Smooth muscle cell (in vitro differentiated cells): ENCODE measurements at regions not wholly inside any gene's neighbourhood (a gene's known extent, or its start where the extent isn't known, plus 50 kb on each side); places are given as distances from the start of the nearest gene placed in this dataset.

ENCODE experiments used
- DNase-seq: peaks from one replicate; lab custom pipeline; 2025; ENCODE audit not compliant: unreplicated experiment; lab: John Stamatoyannopoulos, UW
- H2AFZ ChIP-seq: fragments of 200-600 bp; sonication (generic); 2 replicates; pipeline ENCODE4 v1.6.0; 2016; ENCODE audit warnings: antibody characterized with exemption, low read depth, mild to moderate bottlenecking
- H3F3A ChIP-seq: fragments of 200-600 bp; sonication (generic); 2 replicates; pipeline ENCODE4 v1.6.0; 2017; ENCODE audit warnings: antibody characterized with exemption, low read depth
- H3K27ac ChIP-seq: fragments of 200-600 bp; sonication (generic); 2 replicates; pipeline ENCODE4 v1.5.1; 2016; ENCODE audit warnings: low read depth, mild to moderate bottlenecking
- H3K27me3 ChIP-seq: fragments of 200-600 bp; sonication (generic); 2 replicates; pipeline ENCODE4 v1.6.1; 2016; ENCODE audit warnings: low read depth, mild to moderate bottlenecking
- H3K36me3 ChIP-seq: fragments of 200-600 bp; sonication (generic); 2 replicates; pipeline ENCODE4 v1.5.1; 2016; ENCODE audit warnings: low read depth
- H3K4me1 ChIP-seq: fragments of 200-600 bp; sonication (generic); 2 replicates; pipeline ENCODE4 v1.5.1; 2016; ENCODE audit warnings: low read depth
- H3K4me2 ChIP-seq: fragments of 200-600 bp; sonication (generic); 2 replicates; pipeline ENCODE4 v1.6.0; 2016; ENCODE audit warnings: mild to moderate bottlenecking
- H3K4me3 ChIP-seq: fragments of 200-600 bp; sonication (generic); 2 replicates; pipeline ENCODE4 v1.5.1; 2016; ENCODE audit warnings: mild to moderate bottlenecking
- H3K79me2 ChIP-seq: fragments of 200-600 bp; sonication (generic); 2 replicates; pipeline ENCODE4 v1.6.0; 2016; ENCODE audit warnings: low read depth, mild to moderate bottlenecking
- H3K9ac ChIP-seq: fragments of 200-600 bp; sonication (generic); 2 replicates; pipeline ENCODE4 v1.6.0; 2016; ENCODE audit warnings: low read depth
- H3K9me3 ChIP-seq: fragments of 200-600 bp; sonication (generic); replicated peaks from 2 replicates; pipeline ENCODE4 v1.5.1; 2016; ENCODE audit warnings: low read depth
- H4K20me1 ChIP-seq: fragments of 200-600 bp; sonication (generic); 2 replicates; pipeline ENCODE4 v1.6.0; 2016; ENCODE audit warnings: low read depth
- CTCF ChIP-seq: fragments of 200-600 bp; sonication (generic); IDR thresholded peaks from 2 replicates; pipeline ENCODE4 v1.5.1; 2017; ENCODE audit warnings: borderline replicate concordance, mild to moderate bottlenecking, antibody characterized with exemption; ENCODE audit not compliant: insufficient read depth, poor library complexity, severe bottlenecking
- WGBS: methylation state at CpG from one replicate; pipeline ENCODE4 v1.1.7; 2016; ENCODE audit warnings: low lambda C conversion rate; 5-methylcytosine and 5-hydroxymethylcytosine counted together

GRCh38 chr9:22278426-22278825 is 168.2 kb upstream of the DMRTA1 start:
- Histone ChIP-seq H3K9ac (no peak overlapping the region), H3K4me3 (no peak overlapping the region), H3K4me1 (no peaks in the 10 kb centered on the region), H2AFZ (no peak overlapping the region), H3K27ac (peak overlapping the region; percentile 32), H3F3A (peaks cover 6% of the 10 kb centered on the region), H3K79me2 (no peaks in the 10 kb centered on the region), H3K4me2 (no peak overlapping the region), H3K9me3 (no peaks in the 10 kb centered on the region), H4K20me1 (peaks cover 55% of the 10 kb centered on the region), H3K27me3 (no peaks in the 10 kb centered on the region), H3K36me3 (no peaks in the 10 kb centered on the region)
- no peak for DNase-seq
- TF ChIP-seq CTCF = no peak

- Histone ChIP-seq H3K9me3 (no peaks in the 10 kb centered on the region), H3F3A (peaks cover 6% of the 10 kb centered on the region), H3K9ac (no peak overlapping the region), H3K4me2 (peak overlapping the region; percentile 16), H3K79me2 (no peaks in the 10 kb centered on the region), H3K36me3 (no peaks in the 10 kb centered on the region), H3K27me3 (no peaks in the 10 kb centered on the region), H4K20me1 (peaks cover 55% of the 10 kb centered on the region), H2AFZ (no peak overlapping the region), H3K4me3 (no peak overlapping the region), H3K4me1 (no peaks in the 10 kb centered on the region), H3K27ac (peak overlapping the region; percentile 32)
- WGBS = 91% methylated on average over 1 of the region's 1 CpG
- DNase-seq = no peak
- TF ChIP-seq CTCF = no peak
Observed at GRCh38 chr9:22279636-22280035, 167.0 kb upstream of the DMRTA1 start.

GRCh38 chr9:22285066-22285465 is 161.6 kb upstream of the DMRTA1 start:
- no peak overlapping the region for H2AFZ ChIP-seq
- H3K9me3 ChIP-seq = no peaks in the 10 kb centered on the region
- no peak overlapping the region for H3K4me2 ChIP-seq
- no peaks in the 10 kb centered on the region for H3K4me1 ChIP-seq
- H3K27ac ChIP-seq = no peak overlapping the region
- no peak for TF ChIP-seq CTCF
- no peaks in the 10 kb centered on the region for H3K36me3 ChIP-seq
- WGBS = 65% methylated on average over 1 of the region's 1 CpG
- H3K27me3 ChIP-seq = no peaks in the 10 kb centered on the region
- no peaks in the 10 kb centered on the region for H3K79me2 ChIP-seq
- H3F3A ChIP-seq = no peaks in the 10 kb centered on the region
- no peak for DNase-seq
- no peak overlapping the region for H3K9ac ChIP-seq
- H4K20me1 ChIP-seq = peaks cover 51% of the 10 kb centered on the region
- H3K4me3 ChIP-seq = no peak overlapping the region

GRCh38 chr9:22286661-22287060 is 160.0 kb upstream of the DMRTA1 start:
- no peak for TF ChIP-seq CTCF
- WGBS = 88% methylated on average over 1 of the region's 1 CpG
- Histone ChIP-seq H3K4me3 (no peak overlapping the region), H3K9ac (no peak overlapping the region), H3F3A (no peaks in the 10 kb centered on the region), H3K79me2 (no peaks in the 10 kb centered on the region), H4K20me1 (peaks cover 51% of the 10 kb centered on the region), H2AFZ (no peak overlapping the region), H3K27me3 (no peaks in the 10 kb centered on the region), H3K4me1 (no peaks in the 10 kb centered on the region), H3K36me3 (no peaks in the 10 kb centered on the region), H3K9me3 (no peaks in the 10 kb centered on the region), H3K27ac (no peak overlapping the region), H3K4me2 (no peak overlapping the region)
- DNase-seq = no peak
